Peyer's patch (tissue), 4 donors: ENCODE measurements at regions not wholly inside any gene's neighbourhood (a gene's known extent, or its start where the extent isn't known, plus 50 kb on each side); places are given as distances from the start of the nearest gene placed in this dataset.

Experiments
- DNase-seq, 3 donors: peaks; one replicate each; pipeline ENCODE4 v3.0.0-alpha.2; 2017 to 2019
- H3K27ac ChIP-seq, 4 donors: fragments of 200-600 bp; sonication (generic); one replicate each; pipeline ENCODE4 v1.5.1; 2016 to 2019
- H3K27me3 ChIP-seq, 2 donors: fragments of 200-600 bp; sonication (generic); one replicate each; pipeline ENCODE4 v1.5.1; 2019
- H3K36me3 ChIP-seq, 3 donors: fragments of 200-600 bp; sonication (generic); one replicate each; pipeline ENCODE4 v1.5.1; 2016 to 2019
- H3K4me1 ChIP-seq, 4 donors: fragments of 200-600 bp; sonication (generic); one replicate each; pipeline ENCODE4 v1.5.1; 2016 to 2019
- H3K4me3 ChIP-seq, 4 donors: fragments of 200-600 bp; sonication (generic); 1 replicate in 3 of 4; 2 replicates in 1 of 4; pipeline ENCODE4 v1.5.1; 2016 to 2019; ENCODE audit warnings: mild to moderate bottlenecking in 1 of 4
- H3K9me3 ChIP-seq, 4 donors: fragments of 200-600 bp; sonication (generic); one replicate each; pipeline ENCODE4 v1.5.1; 2016 to 2019; ENCODE audit warnings: mild to moderate bottlenecking in 1 of 4
- POLR2A ChIP-seq, 2 donors: fragments of 450-650 bp; IDR thresholded peaks; one replicate each; pipeline ENCODE4 v1.5.1; 2017; ENCODE audit warnings: antibody characterized with exemption in 2 of 2, mild to moderate bottlenecking in 2 of 2, moderate library complexity in 2 of 2
- TF ChIP-seq, protein P1 (sequence below), 6 experiments: fragments of 450-650 bp in 4 of 6; fragments of 200-600 bp in 2 of 6; sonication (generic) in 1 of 6; IDR thresholded peaks; one replicate each; pipeline ENCODE4 v1.5.1; 2017 to 2019; ENCODE audit warnings: antibody characterized with exemption in 6 of 6, mild to moderate bottlenecking in 3 of 6, moderate library complexity in 1 of 6

DNA sequence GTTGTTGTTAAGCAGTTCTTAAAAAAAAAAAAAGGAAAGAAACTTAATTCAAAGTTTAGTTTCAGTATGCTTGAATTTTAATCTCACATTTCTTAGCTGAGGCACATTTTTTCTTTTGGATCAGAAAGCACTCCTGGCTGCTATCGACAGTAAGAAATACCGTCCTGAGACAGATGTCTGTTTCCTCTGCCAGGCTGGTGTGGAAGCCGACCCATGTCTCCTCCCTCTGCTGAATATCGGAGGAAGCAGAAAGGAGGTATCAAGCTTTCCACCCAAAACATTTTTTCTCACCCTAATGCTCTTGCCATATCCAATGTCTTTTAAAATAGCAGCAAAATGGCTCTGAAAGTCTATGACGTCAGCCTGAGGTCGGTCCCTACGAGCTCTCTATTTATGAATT, 208.1 kb downstream of the TLE4 start:
- H3K36me3 ChIP-seq, result no peaks in the 10 kb centered on the region
- H3K27me3 ChIP-seq, result no peaks in the 10 kb centered on the region
- TF ChIP-seq, protein P1, sequence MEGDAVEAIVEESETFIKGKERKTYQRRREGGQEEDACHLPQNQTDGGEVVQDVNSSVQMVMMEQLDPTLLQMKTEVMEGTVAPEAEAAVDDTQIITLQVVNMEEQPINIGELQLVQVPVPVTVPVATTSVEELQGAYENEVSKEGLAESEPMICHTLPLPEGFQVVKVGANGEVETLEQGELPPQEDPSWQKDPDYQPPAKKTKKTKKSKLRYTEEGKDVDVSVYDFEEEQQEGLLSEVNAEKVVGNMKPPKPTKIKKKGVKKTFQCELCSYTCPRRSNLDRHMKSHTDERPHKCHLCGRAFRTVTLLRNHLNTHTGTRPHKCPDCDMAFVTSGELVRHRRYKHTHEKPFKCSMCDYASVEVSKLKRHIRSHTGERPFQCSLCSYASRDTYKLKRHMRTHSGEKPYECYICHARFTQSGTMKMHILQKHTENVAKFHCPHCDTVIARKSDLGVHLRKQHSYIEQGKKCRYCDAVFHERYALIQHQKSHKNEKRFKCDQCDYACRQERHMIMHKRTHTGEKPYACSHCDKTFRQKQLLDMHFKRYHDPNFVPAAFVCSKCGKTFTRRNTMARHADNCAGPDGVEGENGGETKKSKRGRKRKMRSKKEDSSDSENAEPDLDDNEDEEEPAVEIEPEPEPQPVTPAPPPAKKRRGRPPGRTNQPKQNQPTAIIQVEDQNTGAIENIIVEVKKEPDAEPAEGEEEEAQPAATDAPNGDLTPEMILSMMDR (IDR thresholded peaks at IDR 0.05), result no peak
- no peak for TF ChIP-seq POLR2A (IDR thresholded peaks at IDR 0.05)
- no peaks in the 10 kb centered on the region for H3K9me3 ChIP-seq
- no peak overlapping the region for H3K4me3 ChIP-seq
- DNase-seq, result no peak
- H3K27ac ChIP-seq, result no peak overlapping the region
- no peaks in the 10 kb centered on the region for H3K4me1 ChIP-seq

DNA sequence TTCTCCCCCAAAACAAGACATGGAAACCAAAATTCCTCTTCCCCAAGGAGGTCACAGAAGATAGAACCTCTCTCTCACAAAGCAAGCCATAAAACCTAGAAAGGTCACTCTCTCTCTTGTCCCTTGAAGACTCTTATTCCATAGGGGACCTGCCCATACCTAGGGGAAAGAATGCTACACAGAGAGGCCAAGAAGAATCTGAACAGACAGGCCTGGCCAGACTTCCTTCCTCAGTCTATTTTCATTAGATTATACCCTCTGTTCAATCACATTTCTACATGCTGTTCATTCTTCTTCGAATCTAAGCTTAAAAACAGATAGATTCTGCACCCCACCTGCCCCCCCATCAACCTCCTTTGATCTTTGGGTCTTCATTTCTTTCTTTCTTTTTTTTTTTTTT, 206.8 kb downstream of the TLE4 start:
- DNase-seq, result no peak
- Histone ChIP-seq H3K4me1 (no peaks in the 10 kb centered on the region), H3K4me3 (no peak overlapping the region), H3K27ac (no peak overlapping the region), H3K9me3 (no peaks in the 10 kb centered on the region), H3K36me3 (no peaks in the 10 kb centered on the region), H3K27me3 (no peaks in the 10 kb centered on the region)
- TF ChIP-seq, protein P1 (IDR thresholded peaks at IDR 0.05), result no peak
- no peak for TF ChIP-seq POLR2A (IDR thresholded peaks at IDR 0.05)

DNA sequence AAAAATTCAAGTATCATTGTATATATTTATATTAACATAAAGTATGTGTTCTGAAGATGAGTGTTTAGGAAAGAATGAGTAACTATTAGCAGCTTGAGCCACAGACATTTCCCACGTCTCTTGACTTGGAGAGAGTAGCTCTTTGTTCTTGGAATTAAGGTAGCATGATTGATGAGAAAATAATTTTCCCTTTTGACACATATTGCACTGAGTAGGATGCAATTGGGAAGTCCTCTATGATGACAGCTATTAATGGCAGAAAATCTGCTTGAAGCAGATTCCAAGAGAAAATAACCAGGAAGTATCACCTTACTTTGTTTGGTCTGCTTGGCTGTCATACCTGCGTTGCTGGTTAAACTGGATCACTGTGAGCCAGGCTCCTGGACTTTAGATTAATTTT, 204.8 kb downstream of the TLE4 start:
- Histone ChIP-seq H3K4me3 (no peak overlapping the region), H3K4me1 (no peaks in the 10 kb centered on the region), H3K36me3 (no peaks in the 10 kb centered on the region), H3K27me3 (no peaks in the 10 kb centered on the region), H3K9me3 (no peaks in the 10 kb centered on the region), H3K27ac (no peak overlapping the region)
- no peak for DNase-seq
- TF ChIP-seq POLR2A (IDR thresholded peaks at IDR 0.05), result no peak
- TF ChIP-seq, protein P1 (IDR thresholded peaks at IDR 0.05), result no peak
